Heart left ventricle (tissue), 13 donors: ENCODE measurements at regions not wholly inside any gene's neighbourhood (a gene's known extent, or its start where the extent isn't known, plus 50 kb on each side); places are given as distances from the start of the nearest gene placed in this dataset.

Experiments
- POLR2A ChIP-seq, 2 donors: fragments of 450-650 bp; IDR thresholded peaks; one replicate each; pipeline ENCODE4 v1.6.1; 2017; ENCODE audit warnings: antibody characterized with exemption in 2 of 2, mild to moderate bottlenecking in 2 of 2, moderate library complexity in 2 of 2
- TF ChIP-seq, protein P1 (sequence below), 12 donors: fragments of 200-600 bp; sonication (generic) in 4 of 12; IDR thresholded peaks; one replicate each; pipeline versions ENCODE4 v1.5.0 to v1.8.0; 2018 to 2022; ENCODE audit warnings: antibody characterized with exemption in 12 of 12, mild to moderate bottlenecking in 5 of 12
- donor health status: ischemic (EF 13 %, LVEDD 7.1; RV severe dilation, severe dysfunction).
- donor health status: DM: no; HTN: yes; CAD: no.
- donor health status: DM: no; HTN: no; CAD: no.
- donor health status: ischemic (EF 25% LVEDD 6.9; RV normal size, moderate dysfunction).
- donor health status: ischemic (EF 25% LVEDD 5.7; RV mildly dilated, moderate dysfunction).
- donor health status: ischemic (EF 35%, LVEDD 5.7; RV mildly dilated, moderate dysfunction).
- donor health status: nonischemic (EF 11% LVEDD 7.7; RV severe dilation, severe dysfunction).
- donor health status: DM: yes; HTN: yes; CAD: no.
- donor health status: PGD.
- donor health status: ischemic (EF 29% LVEDD 5.4; RV normal size, mild dysfunction).
- donor health status: nonischemic (EF 23%, LVEDD 6.1; RV moderate dilation, normal function).

DNA sequence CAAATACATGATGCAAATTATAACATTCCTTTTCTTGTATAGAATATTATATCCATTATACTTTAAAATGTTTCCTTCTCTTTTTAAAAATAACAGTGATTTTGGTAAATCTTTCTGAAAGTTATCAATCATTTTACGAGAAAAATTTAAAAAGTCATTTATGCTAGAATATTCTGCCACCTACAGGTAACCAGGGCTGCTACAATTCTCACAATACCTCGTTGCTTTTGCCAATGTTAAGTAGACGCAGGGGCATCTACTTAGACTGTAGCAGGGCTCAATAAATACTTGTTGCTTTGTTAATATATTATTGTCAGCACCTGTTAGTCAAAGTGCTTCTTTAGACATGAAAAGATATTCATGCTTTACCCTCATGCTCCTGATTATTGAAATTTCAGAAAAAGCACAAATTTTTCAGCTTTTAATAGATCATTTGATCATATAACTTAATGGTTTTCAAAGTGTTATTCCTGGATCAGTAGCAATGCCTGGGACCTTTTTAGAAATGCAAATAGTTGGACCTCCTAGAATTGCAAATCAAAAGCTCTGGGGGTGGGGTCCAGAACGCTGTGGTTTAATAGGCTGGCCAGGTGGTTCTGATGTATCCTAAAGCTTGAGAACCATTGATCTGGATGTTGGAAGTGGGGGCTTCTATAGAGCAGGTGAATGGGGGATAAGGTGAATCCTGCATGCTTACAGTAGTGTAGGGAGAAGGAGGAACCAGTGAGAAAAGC, 223.6 kb upstream of the PDZRN3 start:
- TF ChIP-seq, protein P1, sequence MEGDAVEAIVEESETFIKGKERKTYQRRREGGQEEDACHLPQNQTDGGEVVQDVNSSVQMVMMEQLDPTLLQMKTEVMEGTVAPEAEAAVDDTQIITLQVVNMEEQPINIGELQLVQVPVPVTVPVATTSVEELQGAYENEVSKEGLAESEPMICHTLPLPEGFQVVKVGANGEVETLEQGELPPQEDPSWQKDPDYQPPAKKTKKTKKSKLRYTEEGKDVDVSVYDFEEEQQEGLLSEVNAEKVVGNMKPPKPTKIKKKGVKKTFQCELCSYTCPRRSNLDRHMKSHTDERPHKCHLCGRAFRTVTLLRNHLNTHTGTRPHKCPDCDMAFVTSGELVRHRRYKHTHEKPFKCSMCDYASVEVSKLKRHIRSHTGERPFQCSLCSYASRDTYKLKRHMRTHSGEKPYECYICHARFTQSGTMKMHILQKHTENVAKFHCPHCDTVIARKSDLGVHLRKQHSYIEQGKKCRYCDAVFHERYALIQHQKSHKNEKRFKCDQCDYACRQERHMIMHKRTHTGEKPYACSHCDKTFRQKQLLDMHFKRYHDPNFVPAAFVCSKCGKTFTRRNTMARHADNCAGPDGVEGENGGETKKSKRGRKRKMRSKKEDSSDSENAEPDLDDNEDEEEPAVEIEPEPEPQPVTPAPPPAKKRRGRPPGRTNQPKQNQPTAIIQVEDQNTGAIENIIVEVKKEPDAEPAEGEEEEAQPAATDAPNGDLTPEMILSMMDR (IDR thresholded peaks at IDR 0.05), result peak; percentile 47 to 78 (median 66)
- no peak for TF ChIP-seq POLR2A (IDR thresholded peaks at IDR 0.05)
